HG03442 (cell line): ENCODE measurements at regions not wholly inside any gene's neighbourhood (a gene's known extent, or its start where the extent isn't known, plus 50 kb on each side); places are given as distances from the start of the nearest gene placed in this dataset.
A peak's percentile ranks its signal among the peaks of the same experiment; 100 is the strongest.
"Not testable (repeated sequence)": the region's sequence is repeated elsewhere in the genome, so short reads cannot be mapped to it uniquely, and the experiment has no call there.

Source experiments
- ATAC-seq: cut with Tn5 transposase; IDR thresholded peaks from one replicate; pipeline ENCODE4 v1.9.1; 2021; ENCODE audit warnings: mild to moderate bottlenecking, moderate library complexity; ENCODE audit not compliant: unreplicated experiment

GRCh38 chr13:42396901-42397655, 125.1 kb downstream of the AKAP11 start:
- ATAC-seq, result no peak

GRCh38 chr13:42398533-42398932, 126.6 kb downstream of the AKAP11 start:
- no peak for ATAC-seq

GRCh38 chr13:42400188-42400833, 128.4 kb downstream of the AKAP11 start:
- ATAC-seq, result no peak

- ATAC-seq, result no peak
Measured at GRCh38 chr13:42401376-42401775, 129.4 kb downstream of the AKAP11 start.

- ATAC-seq, result peak; percentile 74
Measured at GRCh38 chr13:42405665-42406390, 133.9 kb downstream of the AKAP11 start.

GRCh38 chr13:42409075-42409474, 137.1 kb downstream of the AKAP11 start:
- no peak for ATAC-seq

GRCh38 chr13:42409551-42409950, 137.6 kb downstream of the AKAP11 start:
- ATAC-seq, result no peak

- ATAC-seq, result peak; percentile 45
Measured at GRCh38 chr13:42412812-42413483, 141.0 kb downstream of the AKAP11 start.

- no peak for ATAC-seq
Measured at GRCh38 chr13:42413484-42413815, 141.5 kb downstream of the AKAP11 start.

- no peak for ATAC-seq
Measured at GRCh38 chr13:42417626-42418025, 145.7 kb downstream of the AKAP11 start.

GRCh38 chr13:42418184-42418583, 146.2 kb downstream of the AKAP11 start:
- ATAC-seq, result no peak

- ATAC-seq, result peak; percentile 81
Measured at GRCh38 chr13:42420304-42420703, 148.4 kb downstream of the AKAP11 start.

- no peak for ATAC-seq
Measured at GRCh38 chr13:42422681-42423080, 150.7 kb downstream of the AKAP11 start.

GRCh38 chr13:42424182-42424581, 149.8 kb upstream of the TNFSF11 start:
- no peak for ATAC-seq

- ATAC-seq, result no peak
Measured at GRCh38 chr13:42445354-42445753, 128.6 kb upstream of the TNFSF11 start.

GRCh38 chr13:42446597-42446996, 127.4 kb upstream of the TNFSF11 start:
- ATAC-seq, result not testable (repeated sequence)

GRCh38 chr13:42453091-42453645, 120.8 kb upstream of the TNFSF11 start:
- no peak for ATAC-seq

- no peak for ATAC-seq
Measured at GRCh38 chr13:42454749-42455148, 119.2 kb upstream of the TNFSF11 start.

- ATAC-seq, result no peak
Measured at GRCh38 chr13:42458193-42458592, 115.8 kb upstream of the TNFSF11 start.

GRCh38 chr13:42466123-42466522, 107.8 kb upstream of the TNFSF11 start:
- ATAC-seq, result no peak

- ATAC-seq, result no peak
Measured at GRCh38 chr13:42466609-42467008, 107.3 kb upstream of the TNFSF11 start.
